HG02763 (cell line): ENCODE measurements at regions not wholly inside any gene's neighbourhood (a gene's known extent, or its start where the extent isn't known, plus 50 kb on each side); places are given as distances from the start of the nearest gene placed in this dataset.

ENCODE experiments used
- ATAC-seq: cut with Tn5 transposase; IDR thresholded peaks from one replicate; pipeline ENCODE4 v1.9.1; 2021; ENCODE audit warnings: mild to moderate bottlenecking, moderate library complexity; ENCODE audit not compliant: unreplicated experiment

DNA sequence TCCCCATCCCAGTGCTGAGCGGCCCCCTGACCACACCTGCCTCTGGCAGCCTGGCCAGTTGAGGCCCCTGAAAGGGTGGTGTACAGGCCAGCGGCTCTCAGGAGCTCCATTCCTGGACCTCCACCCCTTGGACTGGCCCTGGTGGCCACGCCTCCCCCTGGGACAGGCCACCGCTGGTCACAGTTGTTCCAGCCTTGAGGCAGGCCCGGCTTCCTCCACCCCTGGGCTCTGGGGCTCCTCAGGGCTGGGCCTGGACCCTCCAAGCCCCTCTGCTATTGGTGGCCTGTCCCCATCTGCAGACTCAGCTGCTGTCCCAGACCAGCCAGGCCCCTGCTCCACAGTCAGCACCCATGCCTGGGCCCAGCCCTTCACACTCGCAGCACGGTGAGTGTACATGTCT lies 93.2 kb upstream of the NKX1-1 start:
- ATAC-seq, result no peak

DNA sequence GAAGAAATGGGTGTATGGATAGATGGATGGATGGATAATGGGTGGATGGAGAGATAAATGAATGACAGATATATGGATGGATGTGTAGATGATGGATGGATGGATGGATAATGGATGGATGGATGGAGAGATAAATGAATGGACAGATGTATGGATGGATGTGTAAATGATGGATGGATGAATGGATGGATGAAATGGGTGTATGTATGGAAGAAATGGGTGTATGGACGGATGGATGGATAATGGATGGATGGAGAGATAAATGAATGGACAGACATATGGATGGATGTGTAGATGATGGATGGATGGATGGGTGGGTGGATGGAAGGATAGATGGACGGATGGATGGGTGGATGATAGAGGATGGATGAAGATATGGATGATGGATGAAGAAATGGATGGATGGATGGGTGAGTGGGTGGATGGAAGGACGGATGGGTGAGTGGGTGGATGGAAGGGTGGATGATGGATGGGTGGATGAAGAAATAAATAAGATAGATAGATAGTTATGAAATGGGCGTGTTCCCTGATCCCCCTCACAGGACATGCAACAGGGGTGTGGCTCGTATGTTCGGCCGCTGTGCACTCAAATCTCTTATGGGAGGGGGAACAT lies 91.1 kb upstream of the NKX1-1 start:
- no peak for ATAC-seq

DNA sequence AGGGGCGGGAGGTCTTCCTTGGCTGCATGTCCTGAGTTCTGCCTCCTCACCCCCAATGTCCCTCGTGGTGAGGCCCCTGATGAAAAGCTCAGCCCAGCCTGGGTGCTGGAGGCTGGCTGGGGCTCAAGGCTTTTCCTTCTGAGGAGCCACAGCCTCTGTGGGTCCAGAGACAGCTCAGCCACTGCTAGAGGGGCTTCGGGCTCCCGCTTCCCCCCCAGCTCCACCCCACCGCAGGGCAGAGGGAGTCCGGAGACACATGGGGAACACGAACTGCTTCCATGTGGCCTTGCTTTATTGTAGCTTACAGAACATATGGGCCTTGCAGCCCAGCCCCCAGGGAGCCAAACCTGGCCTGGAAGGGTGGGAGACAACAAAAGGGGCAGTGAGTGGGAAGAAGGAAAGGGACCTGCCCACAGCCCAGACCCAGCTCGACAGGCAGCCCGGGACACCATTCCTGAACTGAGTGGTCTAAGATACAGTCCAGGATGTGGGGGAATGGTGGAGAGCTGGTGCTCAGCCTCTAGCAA lies 89.9 kb upstream of the NKX1-1 start:
- no peak for ATAC-seq

DNA sequence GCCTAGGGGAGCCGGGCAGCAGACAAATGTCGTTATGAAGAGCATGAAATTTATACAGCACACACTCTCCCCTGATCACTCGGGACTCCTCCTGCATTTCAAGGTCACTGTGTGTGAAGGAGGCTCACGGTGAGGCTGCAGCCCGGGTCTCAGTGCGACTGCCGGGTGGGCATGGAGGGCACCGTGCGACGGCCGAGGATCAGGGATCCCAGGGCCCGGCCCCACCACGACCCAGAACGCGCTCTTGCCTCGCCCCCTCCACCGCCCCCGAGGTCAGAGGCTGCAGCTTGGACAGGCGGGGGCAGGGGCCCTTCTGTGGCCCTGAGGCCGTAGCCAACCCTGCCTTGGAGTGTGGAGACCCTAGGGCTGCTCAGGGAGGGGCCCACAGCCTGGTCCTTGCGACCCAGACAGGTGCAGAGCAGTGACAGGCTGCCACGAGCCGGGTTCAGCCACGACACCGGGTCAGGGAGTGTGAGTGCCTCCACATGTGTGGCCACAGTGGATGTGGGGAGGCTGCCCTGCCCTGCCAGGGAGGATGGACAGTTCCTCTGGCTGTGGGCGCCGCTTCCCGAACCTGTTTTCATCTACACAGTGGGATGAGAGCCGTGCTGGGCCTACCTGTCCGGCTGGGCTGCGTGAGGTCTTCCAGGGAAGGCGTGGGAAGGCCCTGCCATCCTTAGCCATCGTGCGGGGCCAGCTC lies 89.3 kb upstream of the NKX1-1 start:
- ATAC-seq, result no peak

DNA sequence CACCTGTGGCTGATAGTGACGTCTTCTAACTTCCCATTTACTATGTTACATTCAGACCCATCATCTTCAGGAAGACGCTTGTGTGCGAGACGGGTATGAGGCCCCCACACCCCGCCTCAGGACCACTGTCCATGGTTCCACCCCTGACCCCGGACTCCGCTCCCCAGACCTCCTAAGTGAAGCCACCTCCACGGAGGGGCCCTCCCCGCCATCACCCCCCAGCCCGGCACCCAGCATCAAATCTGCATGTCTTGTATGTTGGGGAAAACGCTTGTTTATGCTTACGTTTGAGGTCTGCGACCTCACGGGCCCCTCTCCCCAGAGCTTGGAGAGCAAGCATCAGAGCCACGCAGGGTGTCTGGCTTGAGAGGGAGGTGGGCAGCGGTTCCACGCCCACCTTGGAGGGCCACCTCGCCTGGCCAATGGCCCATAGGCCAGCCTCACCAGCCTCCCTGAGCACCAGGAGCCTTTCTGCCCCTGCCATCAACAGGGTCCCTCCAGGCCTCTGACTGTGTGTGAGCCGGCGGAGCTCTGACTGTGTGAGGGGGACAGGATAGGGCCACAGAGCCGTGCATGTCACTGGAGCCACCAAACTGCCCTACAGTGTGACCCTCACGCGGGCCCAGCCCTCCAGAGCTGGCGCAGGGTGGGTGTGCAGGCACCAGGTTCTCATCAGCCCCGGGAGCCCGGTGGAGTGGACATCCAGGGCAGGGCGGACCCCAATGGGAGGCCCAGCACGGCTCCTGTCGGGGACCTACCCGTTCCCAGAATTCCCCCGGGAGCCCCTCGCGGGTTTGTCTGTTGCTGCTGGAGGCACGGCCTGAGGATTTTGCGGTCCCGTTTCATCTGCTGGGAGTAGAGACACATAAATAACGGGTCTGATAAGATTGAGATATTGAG lies 88.4 kb upstream of the NKX1-1 start:
- no peak for ATAC-seq

DNA sequence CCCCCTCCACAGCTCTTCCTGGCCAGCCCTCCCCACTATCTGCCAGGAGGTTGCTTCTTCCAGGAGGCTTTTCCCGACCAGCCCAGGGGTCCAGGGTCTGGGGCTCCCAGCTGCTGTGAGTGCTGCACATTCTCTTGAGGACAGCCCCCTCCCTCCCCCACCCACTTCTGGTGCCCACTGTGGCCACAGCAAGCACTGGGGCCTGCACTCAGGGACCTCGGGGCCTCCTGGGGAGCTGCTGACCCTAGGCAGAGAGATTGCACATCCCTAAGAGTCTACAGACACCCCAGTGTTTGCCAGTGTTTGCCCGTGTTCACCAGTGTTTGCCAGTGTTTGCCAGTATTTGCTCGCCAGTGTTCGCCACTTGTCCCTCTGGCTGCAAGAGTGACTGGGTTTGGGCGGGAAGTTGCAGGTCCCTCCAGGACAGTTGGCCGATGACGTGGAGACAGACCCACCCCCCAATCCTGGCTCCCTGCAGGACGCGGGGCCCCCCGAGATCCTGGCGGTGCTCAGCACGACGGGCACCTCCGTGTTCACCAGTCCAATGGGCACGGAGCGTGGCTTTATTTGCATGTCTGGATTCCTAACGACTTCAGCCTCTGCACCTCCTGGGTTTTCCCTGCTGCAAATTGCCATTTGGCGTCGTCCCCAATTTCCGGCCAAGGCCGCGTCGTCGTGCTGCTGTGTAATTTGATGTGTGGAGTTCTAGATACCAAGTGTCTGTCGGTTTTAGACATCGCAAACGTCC lies 87.5 kb upstream of the NKX1-1 start:
- ATAC-seq, result no peak

DNA sequence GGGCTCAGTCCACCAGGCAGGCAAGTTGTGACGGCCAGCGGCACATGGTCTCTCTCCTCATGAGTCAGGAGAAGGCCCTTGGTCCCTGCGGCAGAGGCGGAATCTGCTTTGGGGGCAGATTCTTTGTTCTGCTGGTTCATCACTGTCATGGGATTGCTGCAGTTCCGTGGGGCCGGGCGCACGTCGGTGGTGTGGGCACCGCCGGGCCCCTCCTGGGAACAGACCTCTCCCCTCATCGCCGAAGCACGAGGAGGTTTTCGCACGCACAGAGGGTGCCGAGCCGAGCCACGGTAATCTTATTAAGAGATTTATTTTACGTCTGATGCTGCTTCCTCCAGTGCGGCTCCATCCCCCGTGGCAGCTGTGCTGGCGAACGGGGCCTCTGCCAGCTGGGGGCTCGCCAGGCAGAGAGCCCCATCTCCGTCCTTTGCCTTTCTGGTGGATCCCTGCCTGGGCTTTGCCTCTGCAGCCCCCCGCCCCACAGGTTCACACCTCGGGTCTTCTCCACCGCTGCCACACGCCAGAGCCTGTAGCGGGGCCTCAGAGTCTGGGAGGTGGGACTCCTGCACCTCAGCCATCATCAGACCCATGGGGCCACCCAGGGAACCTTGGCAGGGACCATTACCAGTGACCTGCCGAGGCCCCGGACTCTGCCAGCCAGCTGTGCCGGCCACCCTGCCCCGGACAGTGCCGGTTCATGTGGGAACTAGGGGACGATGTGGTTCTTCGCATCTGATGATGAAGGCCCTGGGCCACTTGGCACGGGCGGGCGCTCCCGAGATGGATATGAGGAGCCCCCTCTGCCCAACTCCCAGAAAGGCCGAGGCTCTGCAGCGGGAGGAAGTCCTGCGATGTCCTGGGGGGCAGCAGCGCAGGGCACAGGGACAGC lies 86.7 kb upstream of the NKX1-1 start:
- ATAC-seq, result no peak

DNA sequence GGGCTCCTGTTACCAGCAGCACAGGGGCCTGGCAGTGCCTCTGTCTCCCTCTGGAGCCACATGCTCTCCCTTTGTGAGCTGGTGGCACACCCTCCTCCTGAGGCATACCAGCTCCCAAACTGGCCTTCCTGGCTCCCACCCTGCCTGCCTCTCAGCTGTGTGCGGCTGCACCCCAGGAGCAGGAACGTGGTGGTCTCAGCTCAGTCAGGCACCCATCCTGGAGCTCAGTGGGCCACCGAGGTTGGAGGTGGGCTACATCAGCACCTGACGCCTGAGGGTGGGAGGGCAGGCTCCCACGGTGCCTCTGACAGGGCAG lies 85.9 kb upstream of the NKX1-1 start:
- ATAC-seq, result no peak

DNA sequence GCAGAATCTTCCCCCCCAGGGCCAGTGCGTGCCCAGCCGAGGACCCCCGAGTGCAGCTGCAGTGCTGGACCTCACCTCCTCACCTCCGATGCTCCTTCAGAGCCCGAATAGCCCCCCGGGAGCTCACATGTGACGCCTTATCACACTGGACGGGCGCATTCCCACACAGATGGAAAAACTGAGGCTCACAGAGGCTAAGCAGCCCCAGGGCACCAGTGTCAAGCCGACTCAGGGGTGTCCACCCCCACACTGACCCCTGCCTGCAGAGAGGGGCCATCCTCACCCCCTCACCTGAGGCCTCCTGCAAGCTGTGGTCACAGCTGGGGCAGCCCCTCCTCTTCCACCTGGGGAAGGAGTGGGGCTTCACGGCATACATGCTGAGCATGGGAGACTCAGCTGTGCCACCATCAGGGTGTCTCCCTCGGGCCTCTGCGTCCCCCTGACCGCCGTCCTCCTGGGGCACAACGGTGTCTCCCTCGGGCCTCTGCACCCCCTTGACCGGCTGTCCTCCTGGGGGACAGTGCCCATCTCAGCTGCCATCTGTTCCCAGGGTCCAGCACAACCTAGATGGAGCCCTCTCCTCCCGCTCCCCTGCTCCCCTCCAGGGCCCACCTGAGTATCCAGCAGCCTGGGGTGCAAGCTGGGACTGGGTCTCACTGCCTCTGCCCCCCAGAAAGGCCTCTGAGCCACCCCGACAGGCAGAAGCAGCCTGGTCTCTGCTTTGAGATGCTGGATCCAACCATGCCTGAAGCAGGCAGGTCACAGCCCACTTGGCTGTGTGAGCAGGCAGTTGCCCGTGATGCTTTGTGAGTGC lies 85.3 kb upstream of the NKX1-1 start:
- ATAC-seq, result no peak

DNA sequence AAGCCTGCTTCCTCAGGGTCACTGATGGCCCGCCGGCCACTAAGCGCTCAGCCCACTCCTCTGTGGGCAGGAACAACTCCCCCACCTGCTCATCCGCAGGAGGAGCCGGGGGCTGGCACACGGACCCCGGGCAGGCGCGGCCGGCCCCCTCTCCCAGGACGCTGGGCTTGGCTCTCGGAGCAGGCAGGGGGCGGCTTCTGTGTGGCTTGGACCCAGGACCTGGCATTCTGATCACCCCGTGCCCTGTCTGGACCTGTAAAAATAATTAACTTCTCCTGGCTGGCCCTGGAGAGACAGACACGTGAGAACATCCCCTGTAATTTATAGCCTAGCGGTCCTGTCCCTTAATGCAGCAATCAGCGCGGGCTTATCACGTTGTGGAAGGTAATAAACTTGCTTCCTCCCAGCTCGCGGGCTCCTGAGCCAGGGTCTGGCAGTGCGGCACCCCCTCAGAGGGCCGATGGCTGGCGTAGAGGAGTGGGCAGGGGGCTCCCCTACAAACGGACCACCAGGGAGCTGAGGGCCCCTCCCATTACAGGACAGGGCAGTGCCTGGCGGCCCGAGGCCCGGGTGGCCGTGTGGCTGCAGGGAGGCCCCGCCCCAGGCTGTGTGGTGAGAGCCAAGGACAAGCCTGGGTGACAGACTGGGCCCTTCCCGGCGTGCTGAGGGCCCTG lies 84.5 kb upstream of the NKX1-1 start:
- no peak for ATAC-seq

DNA sequence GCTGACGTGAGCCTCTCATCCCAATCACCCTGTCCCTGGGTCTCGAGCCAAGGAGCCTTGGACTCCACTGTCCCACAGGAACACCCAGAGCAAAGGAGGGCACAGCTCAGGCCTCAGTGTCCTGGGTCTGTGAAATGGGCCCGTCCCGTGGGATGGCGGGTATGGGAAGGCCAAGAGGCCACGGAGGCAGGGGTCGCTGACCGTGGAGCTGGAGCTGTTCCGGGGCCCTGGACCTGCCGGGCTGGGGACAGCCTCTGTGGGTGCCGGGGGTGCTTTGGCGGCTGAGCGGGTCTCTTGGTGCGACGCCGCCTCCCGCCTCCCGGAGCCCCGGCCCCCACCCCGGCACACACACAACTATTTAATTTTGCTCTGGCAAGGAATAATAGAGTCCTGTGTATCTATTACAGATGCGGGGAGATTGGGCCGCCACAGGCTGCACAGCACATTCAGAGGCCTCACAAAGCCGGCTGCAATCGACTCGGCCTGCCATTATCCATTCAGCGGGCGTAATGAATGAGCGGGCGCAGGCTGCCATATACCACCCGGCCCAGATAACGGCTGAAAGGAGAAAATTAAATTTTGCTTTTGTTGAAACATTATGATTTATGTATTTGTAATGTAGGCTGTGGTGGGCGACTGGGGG lies 83.9 kb upstream of the NKX1-1 start:
- ATAC-seq, result no peak

DNA sequence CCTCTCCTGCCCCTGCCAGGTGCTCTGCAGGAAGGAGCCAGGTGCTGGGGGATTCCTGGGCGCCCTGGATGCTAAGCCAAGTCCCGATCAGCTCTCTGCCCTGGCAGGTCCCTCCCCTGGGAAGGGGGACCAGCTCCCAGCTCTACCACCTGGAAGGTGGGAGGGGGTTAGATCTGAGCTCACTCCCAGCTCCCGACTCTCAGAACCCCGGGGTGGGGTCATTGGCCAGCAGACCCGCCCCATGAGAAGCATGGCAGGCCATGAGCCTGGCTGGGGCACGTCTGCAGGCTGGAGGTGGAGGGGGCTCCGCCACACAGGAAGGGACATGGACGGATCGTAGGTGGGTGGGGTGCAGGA lies 83.4 kb upstream of the NKX1-1 start:
- no peak for ATAC-seq

DNA sequence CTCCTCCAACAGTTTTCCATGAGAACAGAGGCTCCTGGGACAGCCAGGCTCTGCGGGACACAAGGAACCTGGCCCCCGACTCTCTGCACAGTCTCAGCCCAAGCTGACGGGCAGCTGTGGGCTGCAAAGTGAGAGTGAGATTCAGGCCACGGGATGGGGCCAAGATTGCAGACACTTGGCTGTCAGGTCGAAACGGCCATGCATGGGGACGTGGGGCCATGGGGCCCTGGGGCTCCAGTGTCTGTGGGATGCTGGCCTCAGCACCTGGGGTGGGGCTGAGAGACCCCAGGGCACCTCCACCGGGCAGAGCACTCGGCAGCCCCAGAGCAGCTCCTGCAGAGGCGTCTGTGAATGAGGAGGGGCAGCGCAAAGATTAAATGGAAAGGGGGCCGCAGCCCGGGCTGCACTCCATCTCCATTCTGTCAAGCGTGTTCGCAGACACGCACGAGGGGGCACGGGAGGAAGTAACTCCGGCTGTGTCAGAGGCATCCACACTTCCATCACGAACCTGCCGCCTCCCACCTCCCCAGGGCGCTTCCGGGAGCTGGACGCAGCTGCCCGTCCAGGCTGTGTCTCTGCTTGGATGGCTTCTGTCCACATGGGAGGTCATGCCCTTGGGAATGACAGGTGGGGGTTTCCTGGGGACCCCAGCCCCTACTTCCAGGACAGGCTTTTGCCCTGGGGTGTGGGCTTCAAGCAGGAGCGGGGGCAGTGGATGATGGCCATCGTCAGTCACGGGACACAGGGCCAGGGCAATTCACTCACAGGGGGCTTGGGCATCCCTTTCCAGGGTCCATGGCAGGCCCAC lies 82.8 kb upstream of the NKX1-1 start:
- no peak for ATAC-seq

DNA sequence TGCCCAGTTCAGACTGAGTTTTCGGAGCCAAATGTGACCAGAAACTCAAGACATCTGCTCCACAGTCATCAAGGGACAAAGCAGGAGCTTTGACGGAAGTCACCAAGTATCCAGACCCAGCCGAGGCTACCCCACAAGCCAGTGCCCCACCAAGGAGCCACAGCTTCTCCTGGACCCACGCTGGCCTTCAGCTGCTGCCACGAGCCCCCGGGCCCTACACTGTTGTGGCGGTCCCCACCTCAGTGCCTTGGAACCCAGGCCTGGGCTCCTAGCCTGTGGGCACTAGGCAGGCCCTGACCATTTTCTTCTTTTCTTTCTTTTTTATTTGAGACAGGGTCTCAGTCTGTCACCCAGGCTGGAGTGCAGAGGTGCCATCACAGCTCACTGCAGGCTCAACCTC lies 82.1 kb upstream of the NKX1-1 start:
- ATAC-seq, result no peak

DNA sequence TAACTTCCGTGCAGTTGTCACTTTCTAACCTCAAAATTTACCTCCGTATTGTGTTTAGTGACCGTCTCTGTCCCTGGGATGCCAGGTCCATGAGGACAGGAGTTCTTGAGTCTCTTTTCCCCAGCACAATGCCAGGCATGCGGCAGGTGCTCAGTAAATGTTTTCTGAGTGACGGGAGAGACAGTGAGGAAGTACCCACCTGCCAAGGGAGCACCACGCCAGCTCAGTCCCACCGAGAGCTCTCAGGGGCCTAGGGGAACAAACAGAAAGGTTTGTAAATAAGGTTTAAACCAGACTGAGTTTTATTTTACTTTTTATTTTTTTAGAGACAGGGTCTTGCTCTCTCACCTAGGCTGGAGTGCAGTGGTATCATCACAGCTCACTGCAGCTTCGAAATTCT lies 81.5 kb upstream of the NKX1-1 start:
- no peak for ATAC-seq

DNA sequence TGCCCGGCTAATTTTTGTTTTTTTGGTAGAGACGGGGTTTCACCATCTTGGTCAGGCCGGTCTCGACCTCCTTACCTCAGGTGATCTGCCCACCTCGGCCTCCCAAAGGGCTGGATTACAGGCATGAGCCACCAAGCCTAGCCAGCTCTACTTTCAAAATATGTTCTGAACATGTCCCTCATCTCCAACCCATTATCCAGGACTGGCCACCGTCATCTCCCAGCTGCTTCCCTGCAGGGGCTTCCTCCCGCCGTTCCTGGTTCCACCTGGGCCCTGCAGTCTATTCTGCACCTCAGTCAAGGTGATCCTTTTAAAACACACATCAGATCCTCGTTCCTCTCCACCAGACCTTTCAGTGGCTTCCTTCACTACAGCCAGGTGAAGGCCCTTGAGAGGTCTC lies 80.9 kb upstream of the NKX1-1 start:
- ATAC-seq, result no peak

DNA sequence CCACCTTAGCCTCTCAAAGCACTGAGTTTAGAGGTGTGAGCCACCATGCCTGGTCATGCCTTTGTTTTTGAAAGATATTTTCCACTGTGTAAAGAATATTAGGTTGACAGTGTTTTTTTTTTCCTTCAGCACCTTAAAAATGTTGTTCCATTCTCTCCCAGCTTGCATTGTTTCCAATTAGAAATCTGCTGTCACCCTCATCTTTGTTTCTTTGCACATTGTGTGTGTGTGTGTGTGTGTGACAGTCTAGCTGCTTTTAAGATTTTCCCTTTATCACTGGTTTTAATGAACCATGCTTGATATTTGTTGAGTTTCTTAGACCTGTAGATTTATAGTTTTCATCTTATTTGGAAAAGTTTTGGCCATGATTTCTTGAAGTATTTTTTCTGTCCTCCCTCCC lies 79.0 kb upstream of the NKX1-1 start:
- no peak for ATAC-seq

DNA sequence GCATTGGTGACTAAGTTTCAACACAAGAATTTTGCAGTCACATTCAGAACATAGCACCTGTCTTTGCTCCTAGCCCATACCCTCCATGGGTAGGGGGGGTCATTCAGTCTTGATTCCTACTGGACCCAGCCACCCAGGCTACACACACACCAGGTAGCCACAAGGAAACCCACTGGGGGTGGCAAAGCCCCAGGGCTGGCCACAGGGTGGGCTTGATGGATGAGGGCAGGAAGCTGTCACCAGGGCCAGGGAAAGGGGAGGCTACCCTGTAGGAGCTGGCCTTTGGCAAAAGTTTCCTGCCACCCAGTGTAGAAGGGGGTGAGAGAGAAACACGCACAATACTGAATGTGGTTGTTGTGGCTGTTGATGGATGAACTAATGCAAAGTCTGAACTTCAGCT lies 74.5 kb upstream of the NKX1-1 start:
- no peak for ATAC-seq
